ENCODE measurements at regions not wholly inside any gene's neighbourhood (a gene's known extent, or its start where the extent isn't known, plus 50 kb on each side); places are given as distances from the start of the nearest gene placed in this dataset.
A peak's percentile ranks its signal among the peaks of the same experiment; 100 is the strongest.

DNA sequence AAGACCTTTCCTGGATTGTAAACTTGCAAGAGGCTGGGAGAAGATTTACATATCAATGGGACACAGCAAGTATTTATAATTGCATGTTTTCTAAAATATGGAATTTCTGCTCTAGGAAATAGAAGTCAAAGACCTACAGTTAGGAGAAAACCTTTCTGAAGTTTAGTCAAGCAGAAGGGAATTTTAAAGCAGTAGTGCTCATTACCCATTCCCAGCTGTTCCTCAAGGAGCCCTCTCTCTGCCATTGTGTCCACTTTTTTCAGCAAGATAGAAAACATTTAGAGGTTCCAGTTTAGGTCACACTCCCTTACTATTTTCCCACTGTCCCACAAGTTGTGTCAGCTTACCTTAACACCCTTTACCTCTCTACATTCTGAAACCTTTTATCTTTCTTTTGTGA is 584.0 kb upstream of the CHAC2 start:
- no peaks in the 10 kb centered on the region for H3K27me3 ChIP-seq (ENCODE audit: control insufficient read depth, insufficient read depth, low read length)
- no peak overlapping the region for H3K9ac ChIP-seq
- H3K79me2 ChIP-seq, result no peaks in the 10 kb centered on the region
- no peak overlapping the region for H2AFZ ChIP-seq
- no peak overlapping the region for H3K4me3 ChIP-seq (ENCODE audit: low read depth, low read length)
- no peak overlapping the region for H3K4me2 ChIP-seq (ENCODE audit: low read length)
- H3K9me3 ChIP-seq (ENCODE audit: control insufficient read depth, low read length), result no peaks in the 10 kb centered on the region
- no peaks in the 10 kb centered on the region for H3K36me3 ChIP-seq (ENCODE audit: control insufficient read depth, insufficient read depth, low read length)
- TF ChIP-seq CTCF (IDR thresholded peaks at IDR 0.05), result no peak
- H3K4me1 ChIP-seq, result no peaks in the 10 kb centered on the region
- H3K27ac ChIP-seq, result no peak overlapping the region

GRCh38 chr2:53182601-53183000 is 585.0 kb upstream of the CHAC2 start:
- no peaks in the 10 kb centered on the region for H3K36me3 ChIP-seq (ENCODE audit: control insufficient read depth, insufficient read depth, low read length)
- no peaks in the 10 kb centered on the region for H3K27me3 ChIP-seq (ENCODE audit: control insufficient read depth, insufficient read depth, low read length)
- no peak overlapping the region for H3K9ac ChIP-seq
- peak overlapping the region; percentile 54 for H2AFZ ChIP-seq
- TF ChIP-seq CTCF (IDR thresholded peaks at IDR 0.05), result no peak
- H3K4me1 ChIP-seq, result no peaks in the 10 kb centered on the region
- H3K4me2 ChIP-seq (ENCODE audit: low read length), result no peak overlapping the region
- H3K27ac ChIP-seq, result no peak overlapping the region
- H3K9me3 ChIP-seq (ENCODE audit: control insufficient read depth, low read length), result no peaks in the 10 kb centered on the region
- no peaks in the 10 kb centered on the region for H3K79me2 ChIP-seq
- no peak overlapping the region for H3K4me3 ChIP-seq (ENCODE audit: low read depth, low read length)

DNA sequence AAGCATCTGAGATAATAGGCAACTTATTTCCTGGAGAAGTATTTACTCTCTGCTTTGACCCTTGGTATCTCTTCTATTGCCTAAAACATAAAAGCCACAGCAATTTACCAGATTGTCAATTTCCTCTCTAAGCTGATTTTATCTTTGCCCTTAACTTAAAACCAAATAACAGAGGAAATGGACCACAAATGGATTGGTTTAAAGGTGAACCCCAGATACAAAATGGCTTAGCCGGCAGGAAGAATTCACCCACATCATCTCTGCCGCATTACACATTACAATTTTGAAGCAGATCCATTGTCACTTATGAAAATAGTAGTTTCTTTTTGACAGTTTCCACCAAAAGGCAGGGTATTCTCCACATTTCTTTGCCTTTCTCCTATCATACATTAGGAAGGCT is 585.8 kb upstream of the CHAC2 start:
- H3K4me1 ChIP-seq, result no peaks in the 10 kb centered on the region
- no peaks in the 10 kb centered on the region for H3K9me3 ChIP-seq (ENCODE audit: control insufficient read depth, low read length)
- no peak for TF ChIP-seq CTCF (IDR thresholded peaks at IDR 0.05)

DNA sequence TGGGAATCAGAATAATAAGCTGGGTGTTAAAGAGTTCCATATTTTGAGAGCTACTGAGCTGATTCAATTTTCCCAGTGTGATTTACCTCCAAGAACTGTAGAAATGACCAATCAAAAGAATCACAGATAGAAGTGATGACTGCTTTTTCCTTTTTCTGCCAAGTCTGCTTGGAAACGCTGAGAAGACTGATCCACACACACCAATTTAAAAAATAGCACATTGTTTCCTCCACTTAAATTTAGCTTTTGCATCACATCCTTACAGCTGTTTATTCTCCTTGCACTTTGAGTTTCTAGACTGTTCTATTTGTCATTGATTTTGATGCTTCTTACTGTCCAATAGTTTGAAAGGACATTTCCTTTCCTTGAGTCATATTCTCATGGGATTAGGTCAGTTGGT is 590.3 kb upstream of the CHAC2 start:
- Histone ChIP-seq H3K4me1 (no peaks in the 10 kb centered on the region), H3K4me2 (ENCODE audit: low read length) (no peak overlapping the region), H2AFZ (no peak overlapping the region), H3K4me3 (ENCODE audit: low read depth, low read length) (no peak overlapping the region), H3K79me2 (no peaks in the 10 kb centered on the region), H3K27me3 (ENCODE audit: control insufficient read depth, insufficient read depth, low read length) (no peaks in the 10 kb centered on the region), H3K9ac (no peak overlapping the region), H3K27ac (no peak overlapping the region), H3K36me3 (ENCODE audit: control insufficient read depth, insufficient read depth, low read length) (no peaks in the 10 kb centered on the region), H3K9me3 (ENCODE audit: control insufficient read depth, low read length) (no peaks in the 10 kb centered on the region)
- TF ChIP-seq CTCF (IDR thresholded peaks at IDR 0.05), result no peak

More for the DNA sequence above, 585.8 kb upstream of the CHAC2 start:
- Histone ChIP-seq H3K36me3 (ENCODE audit: control insufficient read depth, insufficient read depth, low read length) (no peaks in the 10 kb centered on the region), H3K4me2 (ENCODE audit: low read length) (no peak overlapping the region), H3K79me2 (no peaks in the 10 kb centered on the region), H3K27ac (no peak overlapping the region), H3K4me3 (ENCODE audit: low read depth, low read length) (no peak overlapping the region), H3K9ac (no peak overlapping the region), H3K27me3 (ENCODE audit: control insufficient read depth, insufficient read depth, low read length) (no peaks in the 10 kb centered on the region), H2AFZ (no peak overlapping the region)

- no peaks in the 10 kb centered on the region for H3K4me1 ChIP-seq
- no peak overlapping the region for H3K4me3 ChIP-seq (ENCODE audit: low read depth, low read length)
- H3K36me3 ChIP-seq (ENCODE audit: control insufficient read depth, insufficient read depth, low read length), result no peaks in the 10 kb centered on the region
- H3K4me2 ChIP-seq (ENCODE audit: low read length), result no peak overlapping the region
- H3K9ac ChIP-seq, result no peak overlapping the region
- H3K27me3 ChIP-seq (ENCODE audit: control insufficient read depth, insufficient read depth, low read length), result no peaks in the 10 kb centered on the region
- H3K79me2 ChIP-seq, result no peaks in the 10 kb centered on the region
- H2AFZ ChIP-seq, result no peak overlapping the region
- no peak overlapping the region for H3K27ac ChIP-seq
- no peak for TF ChIP-seq CTCF (IDR thresholded peaks at IDR 0.05)
- no peaks in the 10 kb centered on the region for H3K9me3 ChIP-seq (ENCODE audit: control insufficient read depth, low read length)
Observed at GRCh38 chr2:53174539-53174938, 593.1 kb upstream of the CHAC2 start.

Data from parathyroid adenoma (tissue), 2 donors.